H7 (cell line): ENCODE measurements at regions not wholly inside any gene's neighbourhood (a gene's known extent, or its start where the extent isn't known, plus 50 kb on each side); places are given as distances from the start of the nearest gene placed in this dataset.

Experiments used
- DNase-seq: peaks from one replicate; pipeline ENCODE4 v3.0.0; 2012
- H3K27me3 ChIP-seq: 2 replicates; pipeline ENCODE4 v1.6.0; 2011; ENCODE audit warnings: mild to moderate bottlenecking, low read length; ENCODE audit not compliant: control insufficient read depth, insufficient read depth
- H3K36me3 ChIP-seq: replicated peaks from 2 replicates; pipeline ENCODE4 v1.5.1; 2011; ENCODE audit warnings: low read length; ENCODE audit not compliant: control insufficient read depth, insufficient read depth
- H3K4me3 ChIP-seq: 2 replicates; pipeline ENCODE4 v1.5.1; 2011; ENCODE audit warnings: low read depth, mild to moderate bottlenecking, control low read depth, low read length, moderate library complexity; ENCODE audit not compliant: insufficient read depth

DNA sequence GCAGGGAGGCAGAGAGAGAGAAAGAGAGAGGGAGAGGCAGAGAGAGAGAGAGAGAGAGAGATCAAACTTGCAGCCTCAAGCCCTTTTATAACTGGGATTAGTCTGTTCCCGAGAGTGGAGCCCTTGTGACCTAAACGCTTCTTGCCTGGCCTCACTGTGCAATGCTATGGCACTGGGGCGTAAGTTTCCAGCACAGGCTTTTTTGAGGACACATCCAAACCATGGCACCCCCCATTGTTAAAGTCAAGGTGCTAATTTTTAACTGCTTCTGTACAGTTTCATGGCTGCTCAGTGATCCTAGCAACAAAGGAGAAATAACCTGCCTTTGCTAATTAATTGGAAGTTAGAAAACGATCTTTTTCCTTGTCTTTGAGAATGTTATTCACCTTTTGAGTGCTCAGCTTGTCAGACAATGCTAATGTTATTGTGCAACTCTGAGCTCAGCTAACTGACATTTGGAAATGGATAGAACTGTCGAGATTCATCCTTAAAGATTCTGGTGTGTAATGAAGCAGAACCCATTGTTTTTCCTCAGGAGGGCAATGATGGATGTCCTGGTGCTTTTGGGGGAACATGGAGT, 268.4 kb downstream of the GLRX3 start:
- Histone ChIP-seq H3K36me3 (no peaks in the 10 kb centered on the region), H3K27me3 (no peaks in the 10 kb centered on the region; the same call in 1 of the 2 replicates), H3K4me3 (no peak overlapping the region)
- no peak for DNase-seq

DNA sequence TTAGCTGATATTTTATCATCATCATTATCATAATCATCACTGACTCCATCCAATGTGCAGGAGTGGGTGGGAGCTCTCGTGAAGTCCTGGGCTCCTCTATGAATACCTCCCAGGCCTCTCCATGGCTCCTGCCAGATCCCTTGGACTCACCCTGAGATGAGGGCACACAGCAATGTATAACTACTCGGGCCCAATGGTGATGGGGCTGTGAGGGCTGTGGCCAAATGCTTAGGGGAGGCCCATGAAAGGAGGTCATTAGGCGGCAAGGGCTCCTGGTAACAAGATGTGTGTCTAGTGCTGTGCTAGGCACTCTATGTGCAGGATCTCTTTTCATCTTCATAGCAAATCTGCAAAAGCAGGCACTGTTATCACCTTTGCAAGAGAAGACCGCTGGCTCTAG, 270.9 kb downstream of the GLRX3 start:
- H3K36me3 ChIP-seq, result no peaks in the 10 kb centered on the region
- no peaks in the 10 kb centered on the region; the same call in 1 of the 2 replicates for H3K27me3 ChIP-seq
- no peak for DNase-seq
- no peak overlapping the region for H3K4me3 ChIP-seq

DNA sequence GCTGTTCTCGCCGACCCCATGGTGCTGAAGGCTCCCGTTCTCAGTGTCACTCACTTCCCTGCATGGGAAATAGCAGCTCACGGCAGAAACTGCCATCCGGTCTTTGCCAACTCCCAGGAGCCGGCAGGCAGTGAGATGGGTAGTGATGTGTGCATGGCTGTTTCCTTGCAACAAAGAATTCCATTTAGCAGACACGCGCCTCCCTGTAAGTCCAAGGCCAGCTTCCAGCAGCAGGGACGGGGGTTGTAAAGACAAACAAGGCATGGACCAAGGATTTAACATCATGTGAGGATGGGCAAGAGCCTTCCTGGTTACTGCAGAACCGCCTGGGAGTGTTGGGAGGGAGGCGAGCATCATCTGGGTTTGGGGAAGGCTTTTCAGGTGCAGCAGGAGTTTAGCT, 273.1 kb downstream of the GLRX3 start:
- DNase-seq, result no peak

DNA sequence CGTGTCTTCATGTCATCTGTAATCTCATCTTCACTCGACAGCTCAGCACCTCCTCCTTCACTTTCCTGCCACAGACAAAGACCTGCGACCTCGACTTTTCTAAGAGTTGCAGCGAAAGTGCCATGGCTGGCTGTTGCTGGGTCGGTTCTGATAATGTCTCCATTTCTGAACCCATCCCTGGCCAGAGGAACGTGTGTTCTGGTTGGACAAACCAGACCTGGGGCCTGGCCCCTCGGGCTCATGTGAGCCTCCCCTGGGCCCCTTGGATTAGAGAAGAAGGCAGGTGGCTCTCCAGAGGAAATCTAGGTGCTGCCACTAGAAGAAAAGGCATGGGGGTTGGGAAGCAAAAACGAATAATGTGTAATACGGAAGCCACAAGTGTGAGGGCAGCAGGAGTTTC, 273.7 kb downstream of the GLRX3 start:
- Histone ChIP-seq H3K36me3 (no peaks in the 10 kb centered on the region), H3K27me3 (no peaks in the 10 kb centered on the region; the same call in 1 of the 2 replicates), H3K4me3 (no peak overlapping the region)
- no peak for DNase-seq

More for the DNA sequence above, 273.1 kb downstream of the GLRX3 start:
- H3K36me3 ChIP-seq, result no peaks in the 10 kb centered on the region
- H3K27me3 ChIP-seq, result no peaks in the 10 kb centered on the region; the same call in 1 of the 2 replicates
- H3K4me3 ChIP-seq, result no peak overlapping the region

DNA sequence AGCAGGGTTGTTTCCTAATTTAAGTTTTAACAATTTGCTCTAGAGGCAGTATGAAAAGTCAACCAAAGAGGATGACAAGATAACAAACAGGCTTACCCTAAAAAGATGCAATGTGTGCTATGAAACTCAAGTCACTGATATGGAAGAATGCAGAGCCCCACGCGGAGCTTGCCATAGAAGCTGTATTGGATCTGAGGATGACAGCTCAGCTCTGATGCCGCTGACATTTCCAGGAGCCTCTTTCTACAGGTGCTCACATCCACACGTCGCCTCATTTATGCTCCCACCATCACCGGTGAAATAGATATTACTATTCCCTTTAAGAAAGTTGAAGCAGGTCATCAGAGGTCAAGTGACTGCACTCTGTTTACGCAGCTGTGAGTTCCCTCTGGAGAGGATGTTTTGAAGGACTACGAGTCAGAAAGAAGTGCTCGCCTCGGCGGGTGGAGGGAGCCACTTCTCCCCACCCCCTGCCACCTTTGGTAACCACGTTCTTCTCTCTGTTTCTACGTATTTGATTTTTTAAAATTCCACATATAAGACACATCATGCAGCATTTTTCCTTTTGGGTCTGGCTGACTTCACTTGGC, 275.4 kb downstream of the GLRX3 start:
- no peaks in the 10 kb centered on the region; the same call in 1 of the 2 replicates for H3K27me3 ChIP-seq
- H3K4me3 ChIP-seq, result no peak overlapping the region
- H3K36me3 ChIP-seq, result no peaks in the 10 kb centered on the region
- no peak for DNase-seq

DNA sequence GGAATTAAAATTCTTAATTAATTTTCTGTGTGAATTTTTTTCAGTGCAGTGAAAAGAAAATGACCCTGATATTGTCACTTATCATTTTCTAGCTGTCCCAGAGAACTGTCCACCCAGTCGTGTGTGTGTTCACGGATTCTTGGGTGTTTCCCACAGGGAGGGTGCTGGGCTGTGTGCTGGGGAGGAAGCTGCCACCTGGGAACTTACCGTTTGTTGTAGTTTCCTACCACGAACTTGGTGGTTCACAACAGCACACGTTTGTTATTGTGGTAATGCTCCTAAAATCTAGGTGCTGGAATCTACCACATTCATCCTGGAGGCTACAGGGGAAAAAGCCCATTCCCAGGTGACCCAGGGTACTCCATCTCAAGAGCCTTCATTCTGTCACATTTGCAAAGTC, 276.1 kb downstream of the GLRX3 start:
- no peak for DNase-seq
- Histone ChIP-seq H3K27me3 (no peaks in the 10 kb centered on the region; the same call in 1 of the 2 replicates), H3K4me3 (no peak overlapping the region), H3K36me3 (no peaks in the 10 kb centered on the region)

DNA sequence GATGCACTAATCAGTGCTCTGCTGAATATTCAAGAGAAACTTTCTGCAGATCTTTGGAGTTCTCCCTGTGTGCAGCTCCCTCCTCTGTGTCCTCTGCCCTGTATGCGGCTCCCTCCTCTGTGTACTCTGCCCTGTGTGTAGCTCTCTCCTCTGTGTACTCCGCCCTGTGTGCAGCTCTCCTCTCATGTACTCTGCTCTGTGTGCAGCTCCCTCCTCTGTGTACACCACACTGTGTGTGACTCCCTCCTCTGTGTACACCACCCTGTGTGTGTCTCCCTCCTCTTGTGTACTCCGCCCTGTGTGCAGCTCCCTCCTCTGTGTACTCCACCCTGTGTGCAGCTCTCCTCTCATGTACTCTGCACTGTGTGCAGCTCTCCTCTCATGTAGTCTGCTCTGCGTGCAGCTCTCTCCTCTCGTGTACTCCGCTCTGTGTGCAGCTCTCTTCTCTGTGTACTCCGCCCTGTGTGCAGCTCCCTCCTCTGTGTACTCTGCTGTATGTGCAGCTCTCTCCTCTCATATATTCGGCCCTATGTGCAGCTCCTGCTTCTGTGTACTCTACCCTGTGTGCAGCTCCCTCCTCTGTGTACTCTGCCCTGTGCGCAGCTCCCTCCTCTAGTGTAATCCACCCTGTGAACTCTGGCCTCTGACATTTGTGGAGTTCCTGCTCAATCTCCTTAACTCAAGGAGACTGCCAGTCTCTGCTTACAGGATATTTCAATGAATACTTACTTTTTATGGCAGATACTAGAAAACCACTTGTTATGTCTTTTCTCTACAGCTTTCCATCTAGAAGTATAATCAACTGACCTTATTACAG, 280.4 kb downstream of the GLRX3 start:
- Histone ChIP-seq H3K27me3 (no peaks in the 10 kb centered on the region), H3K36me3 (no peaks in the 10 kb centered on the region), H3K4me3 (no peak overlapping the region)
- no peak for DNase-seq

DNA sequence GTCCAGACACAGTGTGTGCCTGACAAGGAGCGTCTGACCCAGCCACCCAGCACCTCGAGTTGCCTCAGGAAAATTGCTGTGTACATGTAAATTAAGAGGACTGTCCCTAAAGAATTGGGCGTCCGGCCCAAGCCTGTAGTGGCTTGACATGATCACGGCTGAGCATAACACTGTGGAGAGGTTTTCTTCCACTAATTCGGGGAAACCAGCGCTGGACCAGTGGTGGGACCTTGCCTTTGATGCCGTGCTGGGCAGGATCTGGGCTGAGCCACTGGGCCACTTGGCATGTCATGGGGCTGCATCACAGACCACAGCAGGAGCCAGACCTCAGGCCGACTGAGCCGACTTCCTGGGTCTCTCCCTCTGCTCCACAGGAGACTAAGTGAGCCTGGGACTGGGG, 282.5 kb downstream of the GLRX3 start:
- Histone ChIP-seq H3K27me3 (no peaks in the 10 kb centered on the region), H3K36me3 (no peaks in the 10 kb centered on the region), H3K4me3 (no peak overlapping the region)
- no peak for DNase-seq

DNA sequence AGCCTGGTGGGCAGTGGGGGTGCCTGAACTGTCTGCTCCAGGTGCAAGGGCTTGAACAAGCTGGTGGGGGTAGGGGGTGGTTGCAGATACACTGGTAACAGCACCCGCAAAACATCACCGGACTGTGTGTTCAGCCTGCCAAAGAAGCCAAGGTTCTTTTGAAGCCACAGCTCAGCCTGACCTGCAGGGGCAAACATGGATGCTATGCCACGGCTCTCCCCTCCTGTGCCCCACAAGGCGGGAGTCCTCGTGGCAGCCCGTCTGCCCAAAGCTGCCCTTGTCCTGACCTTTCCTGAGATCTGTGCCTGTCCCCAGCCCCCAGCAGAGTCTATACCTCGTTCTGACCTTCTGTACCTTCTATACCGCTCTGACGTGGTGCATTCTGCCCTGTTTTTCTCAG, 285.7 kb downstream of the GLRX3 start:
- H3K4me3 ChIP-seq, result no peak overlapping the region
- no peak for DNase-seq
- H3K27me3 ChIP-seq, result no peaks in the 10 kb centered on the region
- no peaks in the 10 kb centered on the region for H3K36me3 ChIP-seq

DNA sequence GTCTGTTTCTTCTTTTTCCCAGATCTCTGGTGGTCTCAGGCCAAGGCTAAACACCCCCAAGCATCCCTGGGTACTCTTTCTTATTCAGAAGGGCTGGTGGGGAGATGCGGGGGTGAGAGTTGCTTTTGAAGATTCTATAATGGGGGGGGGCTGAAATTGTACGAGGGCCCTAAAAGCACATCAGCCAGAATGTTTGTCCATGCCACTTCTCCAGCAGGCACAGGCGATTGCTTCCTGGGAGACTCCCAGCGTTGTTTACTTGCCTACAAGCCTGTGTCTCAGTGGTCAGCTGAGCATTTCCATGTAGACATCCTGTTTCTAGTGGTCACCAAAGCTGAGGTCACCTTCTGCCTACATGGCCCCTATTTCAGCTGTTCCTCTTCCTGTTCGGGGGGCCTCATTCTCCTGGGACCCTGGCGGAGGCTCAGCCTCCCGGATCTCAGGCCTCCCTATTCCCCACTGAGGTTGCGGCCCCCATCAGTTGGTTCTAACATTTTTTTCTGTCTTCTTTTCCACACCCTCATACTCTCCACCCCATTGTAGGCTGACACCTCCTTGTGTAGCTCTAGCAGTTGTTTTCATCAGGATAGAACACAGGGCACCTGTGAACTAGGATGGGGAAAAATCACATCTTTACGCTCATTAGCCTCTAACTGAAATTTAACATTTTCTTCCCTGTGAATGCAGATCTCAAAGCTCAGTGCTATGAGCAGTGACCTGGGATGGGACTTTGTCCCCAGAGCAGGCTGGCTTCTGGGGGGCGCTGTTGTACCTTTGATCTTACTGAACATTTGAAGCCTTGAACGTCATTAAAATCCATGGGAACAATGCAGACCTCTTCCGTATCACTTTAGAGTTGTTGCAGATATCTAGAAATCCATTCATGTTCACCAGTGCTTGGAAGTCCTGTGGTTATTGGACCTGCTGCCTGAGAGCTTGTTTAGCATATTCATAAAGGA, 286.5 kb downstream of the GLRX3 start:
- no peak for DNase-seq
- Histone ChIP-seq H3K4me3 (no peak overlapping the region), H3K27me3 (no peaks in the 10 kb centered on the region)

DNA sequence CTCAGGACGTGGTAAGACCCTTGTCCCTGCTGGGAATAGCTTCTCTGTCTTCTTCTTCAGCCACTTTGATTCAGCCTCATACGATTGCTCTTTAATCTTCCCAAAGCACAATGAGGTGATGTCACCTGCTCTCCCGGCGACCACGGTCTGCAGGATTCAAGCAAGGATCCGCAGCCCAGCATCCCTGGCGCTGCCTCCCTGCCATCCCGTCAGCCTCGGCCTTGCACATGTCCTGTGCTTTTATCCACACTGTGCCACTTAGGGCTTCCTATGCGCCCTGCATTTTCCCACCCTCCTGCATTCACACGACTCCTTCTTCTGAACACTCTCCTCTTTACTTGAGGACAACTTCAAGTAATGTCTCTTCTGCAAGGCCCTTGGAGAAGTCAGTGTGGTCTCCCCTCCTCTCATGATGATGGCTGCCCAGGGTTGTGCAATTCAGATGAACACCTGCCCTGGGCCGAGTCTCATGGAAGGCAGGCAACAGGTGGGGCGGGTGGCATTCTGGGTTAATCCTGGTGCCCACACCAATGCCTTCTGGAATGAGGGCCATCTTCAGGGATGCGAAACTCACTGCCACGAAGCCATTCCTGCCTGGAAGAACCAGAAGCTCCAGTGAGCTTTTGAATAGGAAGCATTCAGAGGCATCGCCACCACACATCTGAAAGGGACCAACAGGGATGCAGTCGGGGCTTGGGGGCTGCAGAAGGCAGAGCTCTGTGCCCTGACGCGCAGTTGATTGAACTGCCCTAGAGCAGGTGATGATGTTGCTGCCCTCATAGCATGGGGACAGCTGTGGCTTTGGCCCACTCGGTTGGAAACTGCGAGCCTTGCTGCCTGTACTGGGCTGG, 287.5 kb downstream of the GLRX3 start:
- DNase-seq, result no peak
- Histone ChIP-seq H3K27me3 (no peaks in the 10 kb centered on the region), H3K4me3 (no peak overlapping the region), H3K36me3 (no peaks in the 10 kb centered on the region)

More for the DNA sequence above, 286.5 kb downstream of the GLRX3 start:
- no peaks in the 10 kb centered on the region for H3K36me3 ChIP-seq

DNA sequence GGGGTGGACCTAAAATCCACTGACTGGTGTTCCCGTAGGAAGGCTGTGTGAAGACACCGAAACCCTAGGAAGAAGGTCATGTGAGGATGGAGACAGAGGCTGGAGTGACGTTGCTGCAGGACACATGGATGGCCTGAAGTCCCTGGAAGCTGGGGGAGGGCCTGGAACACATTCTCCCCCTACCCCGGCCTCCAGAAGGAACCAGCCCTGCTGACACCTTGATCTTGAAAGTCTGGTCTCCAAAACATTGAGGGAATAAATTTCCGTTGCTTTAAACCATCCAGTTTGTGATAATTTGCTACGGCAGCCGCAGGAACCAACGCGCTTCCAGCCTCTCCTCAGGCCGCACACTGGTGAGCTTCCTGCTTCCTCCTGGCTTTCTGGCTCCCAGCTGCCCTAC, 288.2 kb downstream of the GLRX3 start:
- Histone ChIP-seq H3K4me3 (no peak overlapping the region), H3K36me3 (no peaks in the 10 kb centered on the region), H3K27me3 (no peaks in the 10 kb centered on the region)
- DNase-seq, result no peak

DNA sequence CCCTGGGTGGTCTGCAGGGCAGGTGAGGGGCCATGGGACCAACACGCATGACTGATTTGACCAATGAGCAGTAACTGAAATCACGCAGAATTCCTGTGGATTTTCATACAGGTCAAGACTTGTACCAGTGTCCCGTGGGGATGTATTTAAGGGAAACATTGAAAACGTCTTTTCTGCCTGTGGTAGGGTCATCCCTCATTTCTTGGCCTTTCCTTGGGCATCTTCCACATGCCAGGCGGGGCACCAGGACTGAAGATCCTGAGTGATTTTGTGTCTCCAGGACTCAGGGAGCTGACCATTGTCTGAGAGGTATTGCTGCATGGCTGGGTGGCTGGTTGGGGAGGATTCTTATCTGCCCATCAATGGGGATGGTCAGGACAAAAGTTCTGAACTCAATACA, 289.0 kb downstream of the GLRX3 start:
- H3K36me3 ChIP-seq, result no peaks in the 10 kb centered on the region
- no peak for DNase-seq
- H3K27me3 ChIP-seq, result no peaks in the 10 kb centered on the region
- H3K4me3 ChIP-seq, result no peak overlapping the region
